LoVo (cell line): ENCODE measurements at regions not wholly inside any gene's neighbourhood (a gene's known extent, or its start where the extent isn't known, plus 50 kb on each side); places are given as distances from the start of the nearest gene placed in this dataset.

Experiments used
- DNase-seq: peaks from one replicate; pipeline ENCODE4 v3.0.0-alpha.2; 2016; ENCODE audit warnings: low spot score

GRCh38 chr10:88082806-88083596, 219.6 kb downstream of the PTEN start:
- no peak for DNase-seq

- DNase-seq = no peak
Measured at GRCh38 chr10:88083597-88083989, 220.2 kb downstream of the PTEN start.

GRCh38 chr10:88086187-88086960, 222.9 kb downstream of the PTEN start:
- no peak for DNase-seq

GRCh38 chr10:88088441-88089340, 225.3 kb downstream of the PTEN start:
- DNase-seq = no peak

GRCh38 chr10:88089498-88089897, 226.1 kb downstream of the PTEN start:
- DNase-seq = no peak

GRCh38 chr10:88090568-88091214, 227.3 kb downstream of the PTEN start:
- DNase-seq = no peak

- no peak for DNase-seq
Measured at GRCh38 chr10:88091490-88092061, 228.2 kb downstream of the PTEN start.

- no peak for DNase-seq
Measured at GRCh38 chr10:88092265-88092664, 228.8 kb downstream of the PTEN start.

- no peak for DNase-seq
Measured at GRCh38 chr10:88092973-88093372, 229.5 kb downstream of the PTEN start.

- DNase-seq = no peak
Measured at GRCh38 chr10:88094795-88095194, 231.4 kb downstream of the PTEN start.

- DNase-seq = no peak
Measured at GRCh38 chr10:88095223-88095721, 231.8 kb downstream of the PTEN start.

- no peak for DNase-seq
Measured at GRCh38 chr10:88095778-88096431, 232.5 kb downstream of the PTEN start.

- no peak for DNase-seq
Measured at GRCh38 chr10:88097092-88097516, 233.7 kb downstream of the PTEN start.

GRCh38 chr10:88097536-88097935, 234.1 kb downstream of the PTEN start:
- no peak for DNase-seq

- no peak for DNase-seq
Measured at GRCh38 chr10:88100281-88100680, 236.9 kb downstream of the PTEN start.

GRCh38 chr10:88101666-88102065, 238.2 kb downstream of the PTEN start:
- no peak for DNase-seq

- DNase-seq = no peak
Measured at GRCh38 chr10:88103576-88103975, 240.2 kb downstream of the PTEN start.

- no peak for DNase-seq
Measured at GRCh38 chr10:88104223-88104622, 240.8 kb downstream of the PTEN start.

- DNase-seq = no peak
Measured at GRCh38 chr10:88106366-88106765, 242.9 kb downstream of the PTEN start.

GRCh38 chr10:88107296-88108097, 244.1 kb downstream of the PTEN start:
- DNase-seq = no peak
